ENCODE measurements at regions not wholly inside any gene's neighbourhood (a gene's known extent, or its start where the extent isn't known, plus 50 kb on each side); places are given as distances from the start of the nearest gene placed in this dataset.

- TF ChIP-seq CTCF (IDR thresholded peaks at IDR 0.05) (no peak), POLR2A (IDR thresholded peaks at IDR 0.05) (no peak)
- DNase-seq (peak in 1 of 5 donors; percentile 10), ATAC-seq (no peak)
- intact Hi-C loops (cut with DNase I) = no loop called here
- Histone ChIP-seq H3K27ac (no peak overlapping the region), H3K4me1 (no peaks in the 10 kb centered on the region), H3K9me3 (peaks cover 0 to 44% (median 32%) of the 10 kb centered on the region in 12 donors), H3K4me3 (no peak overlapping the region), H3K27me3 (no peaks in the 10 kb centered on the region), H3K36me3 (no peaks in the 10 kb centered on the region)
- WGBS, 4 donors = 81 to 88% (median 85%) methylated on average over 3 of the region's 3 CpGs
These were observed 870.7 kb downstream of the LRRIQ3 start for GRCh38 chr1:73327180-73327793.

- Histone ChIP-seq H3K27me3 (no peaks in the 10 kb centered on the region), H3K9me3 (peaks cover 0 to 39% (median 26%) of the 10 kb centered on the region in 12 donors)
- no peak for ATAC-seq
These were observed 871.3 kb downstream of the LRRIQ3 start for GRCh38 chr1:73326663-73327062.

DNA sequence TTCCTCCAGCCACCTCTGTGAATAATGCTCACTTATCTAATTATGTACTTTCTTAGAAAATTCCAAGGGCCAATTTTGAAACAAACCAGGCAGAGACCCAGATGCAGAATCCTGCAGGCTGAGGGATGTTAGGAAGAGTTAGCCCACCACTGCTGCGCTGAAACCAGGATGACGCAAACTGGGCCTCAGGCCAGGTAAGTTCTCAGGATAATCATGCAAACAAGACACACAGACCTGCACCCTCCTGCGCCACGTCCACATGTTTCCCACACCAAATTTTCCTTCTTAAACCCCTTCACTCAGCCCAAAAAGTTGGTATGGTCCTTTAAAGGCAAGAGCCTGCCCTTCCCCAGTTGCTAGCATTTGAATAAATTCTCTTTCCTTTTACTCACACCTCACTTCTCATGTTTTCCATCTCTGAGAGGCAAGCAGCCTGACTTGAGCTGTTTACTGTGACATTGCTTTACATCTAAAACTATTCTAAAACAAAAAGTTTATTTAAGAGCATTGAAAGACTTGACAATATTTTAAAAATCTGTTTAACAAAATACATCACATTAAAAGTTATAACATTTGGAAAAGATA, 887.1 kb downstream of the LRRIQ3 start:
- 37 to 57% (median 52%) methylated on average over 4 of the region's 4 CpGs for WGBS, 4 donors
- no peaks in the 10 kb centered on the region for H3K36me3 ChIP-seq
- no peaks in the 10 kb centered on the region for H3K4me1 ChIP-seq
- TF ChIP-seq POLR2A (IDR thresholded peaks at IDR 0.05) (no peak), CTCF (IDR thresholded peaks at IDR 0.05) (no peak)
- peaks cover 0 to 6% (median 0%) of the 10 kb centered on the region in 12 donors for H3K9me3 ChIP-seq
- intact Hi-C loops (cut with DNase I) = no loop called here
- H3K27ac ChIP-seq = no peak overlapping the region
- H3K4me3 ChIP-seq = no peak overlapping the region
- H3K27me3 ChIP-seq = no peaks in the 10 kb centered on the region
- ATAC-seq (no peak), DNase-seq (no peak)

More at GRCh38 chr1:73326663-73327062, 871.3 kb downstream of the LRRIQ3 start:
- no peaks in the 10 kb centered on the region for H3K36me3 ChIP-seq
- WGBS, 4 donors = 83 to 93% (median 85%) methylated on average over 5 of the region's 5 CpGs
- no peaks in the 10 kb centered on the region for H3K4me1 ChIP-seq
- no peak overlapping the region for H3K4me3 ChIP-seq
- DNase-seq = no peak
- TF ChIP-seq POLR2A (IDR thresholded peaks at IDR 0.05) = no peak
- H3K27ac ChIP-seq = no peak overlapping the region
- intact Hi-C loops (cut with DNase I) = no loop called here

GRCh38 chr1:73306899-73307555, 890.9 kb downstream of the LRRIQ3 start:
- Histone ChIP-seq H3K27ac (no peak overlapping the region), H3K27me3 (no peaks in the 10 kb centered on the region), H3K4me1 (no peaks in the 10 kb centered on the region), H3K4me3 (no peak overlapping the region), H3K36me3 (no peaks in the 10 kb centered on the region), H3K9me3 (peaks cover 0 to 13% (median 0%) of the 10 kb centered on the region in 12 donors)
- TF ChIP-seq CTCF (IDR thresholded peaks at IDR 0.05) = no peak
- no peak for TF ChIP-seq POLR2A (IDR thresholded peaks at IDR 0.05)
- 94 to 96% (median 95%) methylated on average over 1 to 2 of the region's 2 CpGs for WGBS, 4 donors
- intact Hi-C loops (cut with DNase I) = no loop called here
- DNase-seq = no peak
- no peak for ATAC-seq

Data from heart left ventricle (tissue), 16 donors.